ENCODE measurements at regions not wholly inside any gene's neighbourhood (a gene's known extent, or its start where the extent isn't known, plus 50 kb on each side); places are given as distances from the start of the nearest gene placed in this dataset.

- Histone ChIP-seq H3K4me1 (ENCODE audit: insufficient read depth, low read length, poor library complexity, severe bottlenecking) (no peaks in the 10 kb centered on the region), H3K27ac (ENCODE audit: low read depth, low read length, poor library complexity, severe bottlenecking) (no peak overlapping the region), H3K9me3 (ENCODE audit: low read length) (no peaks in the 10 kb centered on the region), H3K4me2 (ENCODE audit: low read length) (no peak overlapping the region), H3K36me3 (ENCODE audit: insufficient read depth, low read length) (no peaks in the 10 kb centered on the region), H2AFZ (ENCODE audit: low read length) (no peak overlapping the region), H3K79me2 (ENCODE audit: insufficient read depth, low read depth, low read length) (no peaks in the 10 kb centered on the region), H3K4me3 (ENCODE audit: low read depth, low read length, poor library complexity, severe bottlenecking) (no peak overlapping the region), H3K9me2 (ENCODE audit: insufficient read depth, low read length) (no peaks in the 10 kb centered on the region), H4K20me1 (ENCODE audit: insufficient read depth, low read length) (no peaks in the 10 kb centered on the region)
- POLR2A ChIA-PET = no interaction called here
- intact Hi-C loops (cut with micrococcal nuclease; ENCODE audit: unreplicated experiment) = no loop called here
- DNase-seq (ENCODE audit: low spot score) = no peak
- TF ChIP-seq CTCF (conservative IDR thresholded peaks at IDR 0.05; ENCODE audit: low read length) (no peak), EZH2phosphoT487 (IDR thresholded peaks at IDR 0.05; ENCODE audit: borderline replicate concordance, low read depth, low read length) (no peak)
- CTCF ChIA-PET (ENCODE audit: unreplicated experiment) = no interaction called here
- BruUV-seq (replicated peaks) = no TSS peak
Observed at GRCh38 chr9:119689879-119690278, 320.6 kb upstream of the BRINP1 start.

GRCh38 chr9:119688547-119688946 lies 319.3 kb upstream of the BRINP1 start:
- Histone ChIP-seq H3K4me2 (ENCODE audit: low read length) (no peak overlapping the region), H3K9me3 (ENCODE audit: low read length) (no peaks in the 10 kb centered on the region), H3K4me1 (ENCODE audit: insufficient read depth, low read length, poor library complexity, severe bottlenecking) (no peaks in the 10 kb centered on the region), H3K79me2 (ENCODE audit: insufficient read depth, low read depth, low read length) (no peaks in the 10 kb centered on the region), H3K9me2 (ENCODE audit: insufficient read depth, low read length) (no peaks in the 10 kb centered on the region), H3K4me3 (ENCODE audit: low read depth, low read length, poor library complexity, severe bottlenecking) (no peak overlapping the region), H3K27ac (ENCODE audit: low read depth, low read length, poor library complexity, severe bottlenecking) (no peak overlapping the region), H3K36me3 (ENCODE audit: insufficient read depth, low read length) (no peaks in the 10 kb centered on the region), H4K20me1 (ENCODE audit: insufficient read depth, low read length) (no peaks in the 10 kb centered on the region), H2AFZ (ENCODE audit: low read length) (no peak overlapping the region)
- TF ChIP-seq CTCF (conservative IDR thresholded peaks at IDR 0.05; ENCODE audit: low read length) (no peak), EZH2phosphoT487 (IDR thresholded peaks at IDR 0.05; ENCODE audit: borderline replicate concordance, low read depth, low read length) (no peak)
- ChIA-PET CTCF (ENCODE audit: unreplicated experiment) (no interaction called here), POLR2A (interaction anchor here (0.6 to 1.0 kb wide), 2 partner anchors 23 to 1096 kb away, joined by 3 to 4 read pairs; no protein-coding TSS in a partner anchor)
- intact Hi-C loops (cut with micrococcal nuclease; ENCODE audit: unreplicated experiment) = no loop called here
- BruUV-seq (replicated peaks) = no TSS peak
- no peak for DNase-seq (ENCODE audit: low spot score)

GRCh38 chr9:119677811-119678505 lies 308.7 kb upstream of the BRINP1 start:
- H3K9me2 ChIP-seq (ENCODE audit: insufficient read depth, low read length) = no peaks in the 10 kb centered on the region
- no peak for DNase-seq (ENCODE audit: low spot score)
- ChIA-PET POLR2A (no interaction called here), CTCF (ENCODE audit: unreplicated experiment) (no interaction called here)
- H3K4me2 ChIP-seq (ENCODE audit: low read length) = no peak overlapping the region
- H3K36me3 ChIP-seq (ENCODE audit: insufficient read depth, low read length) = no peaks in the 10 kb centered on the region
- no peak overlapping the region for H3K4me3 ChIP-seq (ENCODE audit: low read depth, low read length, poor library complexity, severe bottlenecking)
- no peaks in the 10 kb centered on the region for H3K4me1 ChIP-seq (ENCODE audit: insufficient read depth, low read length, poor library complexity, severe bottlenecking)
- H3K79me2 ChIP-seq (ENCODE audit: insufficient read depth, low read depth, low read length) = no peaks in the 10 kb centered on the region
- intact Hi-C loops (cut with micrococcal nuclease; ENCODE audit: unreplicated experiment) = no loop called here
- TF ChIP-seq CTCF (conservative IDR thresholded peaks at IDR 0.05; ENCODE audit: low read length) (no peak), EZH2phosphoT487 (IDR thresholded peaks at IDR 0.05; ENCODE audit: borderline replicate concordance, low read depth, low read length) (no peak)
- no TSS peak for BruUV-seq (replicated peaks)
- H2AFZ ChIP-seq (ENCODE audit: low read length) = no peak overlapping the region
- H3K27ac ChIP-seq (ENCODE audit: low read depth, low read length, poor library complexity, severe bottlenecking) = no peak overlapping the region
- H4K20me1 ChIP-seq (ENCODE audit: insufficient read depth, low read length) = no peaks in the 10 kb centered on the region
- H3K9me3 ChIP-seq (ENCODE audit: low read length) = no peaks in the 10 kb centered on the region

Measured in OCI-LY7 (cell line).